GM21619 (cell line): ENCODE measurements at regions not wholly inside any gene's neighbourhood (a gene's known extent, or its start where the extent isn't known, plus 50 kb on each side); places are given as distances from the start of the nearest gene placed in this dataset.
"Not testable (repeated sequence)": the region's sequence is repeated elsewhere in the genome, so short reads cannot be mapped to it uniquely, and the experiment has no call there.

ENCODE experiments used
- ATAC-seq: cut with Tn5 transposase; IDR thresholded peaks from one replicate; pipeline ENCODE4 v1.9.1; 2021; ENCODE audit not compliant: unreplicated experiment

- no peak for ATAC-seq
Observed at GRCh38 chr9:26508897-26509296, 383.7 kb downstream of the CAAP1 start.

GRCh38 chr9:26504057-26504456, 388.5 kb downstream of the CAAP1 start:
- no peak for ATAC-seq

GRCh38 chr9:26502311-26502710, 390.3 kb downstream of the CAAP1 start:
- ATAC-seq, result no peak

- no peak for ATAC-seq
Observed at GRCh38 chr9:26500471-26500870, 392.1 kb downstream of the CAAP1 start.

GRCh38 chr9:26492608-26493521, 399.7 kb downstream of the CAAP1 start:
- not testable (repeated sequence) for ATAC-seq

- ATAC-seq, result not testable (repeated sequence)
Observed at GRCh38 chr9:26491922-26492607, 400.5 kb downstream of the CAAP1 start.

- ATAC-seq, result no peak
Observed at GRCh38 chr9:26483991-26484390, 408.6 kb downstream of the CAAP1 start.

- ATAC-seq, result no peak
Observed at GRCh38 chr9:26477963-26478362, 414.6 kb downstream of the CAAP1 start.

- no peak for ATAC-seq
Observed at GRCh38 chr9:26471261-26471660, 421.3 kb downstream of the CAAP1 start.

GRCh38 chr9:26470284-26470683, 422.3 kb downstream of the CAAP1 start:
- ATAC-seq, result no peak

GRCh38 chr9:26463837-26464236, 428.8 kb downstream of the CAAP1 start:
- ATAC-seq, result no peak

GRCh38 chr9:26462751-26463150, 429.9 kb downstream of the CAAP1 start:
- no peak for ATAC-seq

GRCh38 chr9:26462213-26462612, 430.4 kb downstream of the CAAP1 start:
- no peak for ATAC-seq

- no peak for ATAC-seq
Observed at GRCh38 chr9:26460624-26461023, 432.0 kb downstream of the CAAP1 start.

- no peak for ATAC-seq
Observed at GRCh38 chr9:26459959-26460358, 432.6 kb downstream of the CAAP1 start.

- no peak for ATAC-seq
Observed at GRCh38 chr9:26458054-26458453, 434.5 kb downstream of the CAAP1 start.

GRCh38 chr9:26457151-26457550, 435.5 kb downstream of the CAAP1 start:
- ATAC-seq, result no peak

GRCh38 chr9:26439061-26439624, 453.5 kb downstream of the CAAP1 start:
- no peak for ATAC-seq

- no peak for ATAC-seq
Observed at GRCh38 chr9:26437056-26437711, 455.4 kb downstream of the CAAP1 start.

- ATAC-seq, result no peak
Observed at GRCh38 chr9:26426551-26427131, 466.0 kb downstream of the CAAP1 start.

GRCh38 chr9:26418480-26418879, 474.1 kb downstream of the CAAP1 start:
- ATAC-seq, result no peak
